ENCODE measurements at regions not wholly inside any gene's neighbourhood (a gene's known extent, or its start where the extent isn't known, plus 50 kb on each side); places are given as distances from the start of the nearest gene placed in this dataset.

DNA sequence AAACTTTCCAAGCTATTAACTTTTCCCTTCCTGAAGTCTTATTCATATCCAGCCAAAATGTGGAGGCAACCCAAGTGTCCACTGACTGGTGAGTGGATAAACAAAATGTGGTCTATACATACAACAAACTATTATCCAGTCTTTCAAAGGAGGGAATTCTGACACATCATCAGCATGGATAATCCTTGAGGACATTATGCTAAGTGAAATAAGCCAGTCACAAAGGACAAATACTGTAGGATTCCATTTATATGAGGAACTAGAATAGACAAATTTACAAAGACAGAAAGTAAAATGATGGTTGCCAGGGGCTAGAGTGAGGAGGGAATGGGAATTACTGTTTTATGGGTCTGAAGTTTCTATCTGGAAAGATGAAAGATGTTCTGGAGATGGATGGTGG, 178.7 kb upstream of the PITX2 start:
- H3K9ac ChIP-seq (ENCODE audit: low read length): no peak overlapping the region
- no peak overlapping the region for H3K4me3 ChIP-seq (ENCODE audit: insufficient read depth, low read length, poor library complexity, severe bottlenecking)
- H3K9me2 ChIP-seq (replicated peaks; ENCODE audit: insufficient read depth, low read length): no peaks in the 10 kb centered on the region
- no peaks in the 10 kb centered on the region for H3K27me3 ChIP-seq (ENCODE audit: low read length)
- no peak overlapping the region for H3K4me2 ChIP-seq (ENCODE audit: low read depth, low read length, poor library complexity, severe bottlenecking)
- no peaks in the 10 kb centered on the region for H3K79me2 ChIP-seq (ENCODE audit: insufficient read depth, low read length)
- no peaks in the 10 kb centered on the region for H4K20me1 ChIP-seq (ENCODE audit: low read depth, low read length)
- no peak for TF ChIP-seq EZH2phosphoT487 (conservative IDR thresholded peaks at IDR 0.05; ENCODE audit: low read length)
- TF ChIP-seq, protein P1, sequence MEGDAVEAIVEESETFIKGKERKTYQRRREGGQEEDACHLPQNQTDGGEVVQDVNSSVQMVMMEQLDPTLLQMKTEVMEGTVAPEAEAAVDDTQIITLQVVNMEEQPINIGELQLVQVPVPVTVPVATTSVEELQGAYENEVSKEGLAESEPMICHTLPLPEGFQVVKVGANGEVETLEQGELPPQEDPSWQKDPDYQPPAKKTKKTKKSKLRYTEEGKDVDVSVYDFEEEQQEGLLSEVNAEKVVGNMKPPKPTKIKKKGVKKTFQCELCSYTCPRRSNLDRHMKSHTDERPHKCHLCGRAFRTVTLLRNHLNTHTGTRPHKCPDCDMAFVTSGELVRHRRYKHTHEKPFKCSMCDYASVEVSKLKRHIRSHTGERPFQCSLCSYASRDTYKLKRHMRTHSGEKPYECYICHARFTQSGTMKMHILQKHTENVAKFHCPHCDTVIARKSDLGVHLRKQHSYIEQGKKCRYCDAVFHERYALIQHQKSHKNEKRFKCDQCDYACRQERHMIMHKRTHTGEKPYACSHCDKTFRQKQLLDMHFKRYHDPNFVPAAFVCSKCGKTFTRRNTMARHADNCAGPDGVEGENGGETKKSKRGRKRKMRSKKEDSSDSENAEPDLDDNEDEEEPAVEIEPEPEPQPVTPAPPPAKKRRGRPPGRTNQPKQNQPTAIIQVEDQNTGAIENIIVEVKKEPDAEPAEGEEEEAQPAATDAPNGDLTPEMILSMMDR (IDR thresholded peaks at IDR 0.05; ENCODE audit: insufficient read depth, low read length, poor library complexity, severe bottlenecking): no peak
- H3F3A ChIP-seq (ENCODE audit: insufficient read depth): no peaks in the 10 kb centered on the region
- H3K9me3 ChIP-seq (ENCODE audit: insufficient read depth, low read length): no peaks in the 10 kb centered on the region
- no peak overlapping the region for H2AFZ ChIP-seq (ENCODE audit: low read depth, low read length, severe bottlenecking)
- H3K27ac ChIP-seq (ENCODE audit: low read depth, low read length): no peak overlapping the region
- no peaks in the 10 kb centered on the region for H3K36me3 ChIP-seq (ENCODE audit: low read length)

DNA sequence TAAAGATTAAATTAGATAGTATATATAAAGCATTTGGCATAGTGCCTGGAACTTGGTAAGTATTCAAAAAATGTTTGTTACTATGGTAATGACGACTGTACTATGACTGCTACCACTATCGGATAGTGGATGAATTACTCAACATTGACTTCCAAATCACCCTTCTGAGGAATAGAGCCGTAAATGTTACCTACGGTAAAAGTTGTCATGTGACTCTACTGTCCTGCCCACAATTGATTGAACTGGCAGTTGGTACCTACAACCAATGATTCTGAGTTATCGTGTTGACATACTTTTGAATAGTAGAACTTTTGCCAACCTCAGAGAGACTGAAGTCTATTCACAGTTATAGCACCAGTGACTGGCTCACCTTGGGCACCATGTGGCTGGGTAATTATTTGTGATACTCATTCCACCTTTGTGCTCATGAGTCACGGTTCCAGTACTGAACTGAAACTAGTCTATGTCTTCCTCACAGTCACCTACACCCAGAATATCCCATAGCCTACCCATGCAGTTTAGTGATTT, 185.5 kb upstream of the PITX2 start:
- H3K9ac ChIP-seq (ENCODE audit: low read length): no peak overlapping the region
- no peaks in the 10 kb centered on the region for H4K20me1 ChIP-seq (ENCODE audit: low read depth, low read length)
- no peak overlapping the region for H3K4me3 ChIP-seq (ENCODE audit: insufficient read depth, low read length, poor library complexity, severe bottlenecking)
- no peak overlapping the region for H2AFZ ChIP-seq (ENCODE audit: low read depth, low read length, severe bottlenecking)
- H3K4me2 ChIP-seq (ENCODE audit: low read depth, low read length, poor library complexity, severe bottlenecking): no peak overlapping the region
- no peaks in the 10 kb centered on the region for H3K36me3 ChIP-seq (ENCODE audit: low read length)
- no peak for TF ChIP-seq EZH2phosphoT487 (conservative IDR thresholded peaks at IDR 0.05; ENCODE audit: low read length)
- TF ChIP-seq, protein P1 (IDR thresholded peaks at IDR 0.05; ENCODE audit: insufficient read depth, low read length, poor library complexity, severe bottlenecking): no peak
- H3K9me2 ChIP-seq (replicated peaks; ENCODE audit: insufficient read depth, low read length): no peaks in the 10 kb centered on the region
- no peaks in the 10 kb centered on the region for H3K79me2 ChIP-seq (ENCODE audit: insufficient read depth, low read length)
- no peaks in the 10 kb centered on the region for H3K27me3 ChIP-seq (ENCODE audit: low read length)
- H3K9me3 ChIP-seq (ENCODE audit: insufficient read depth, low read length): no peaks in the 10 kb centered on the region
- no peak overlapping the region for H3K27ac ChIP-seq (ENCODE audit: low read depth, low read length)
- H3F3A ChIP-seq (ENCODE audit: insufficient read depth): no peaks in the 10 kb centered on the region

DNA sequence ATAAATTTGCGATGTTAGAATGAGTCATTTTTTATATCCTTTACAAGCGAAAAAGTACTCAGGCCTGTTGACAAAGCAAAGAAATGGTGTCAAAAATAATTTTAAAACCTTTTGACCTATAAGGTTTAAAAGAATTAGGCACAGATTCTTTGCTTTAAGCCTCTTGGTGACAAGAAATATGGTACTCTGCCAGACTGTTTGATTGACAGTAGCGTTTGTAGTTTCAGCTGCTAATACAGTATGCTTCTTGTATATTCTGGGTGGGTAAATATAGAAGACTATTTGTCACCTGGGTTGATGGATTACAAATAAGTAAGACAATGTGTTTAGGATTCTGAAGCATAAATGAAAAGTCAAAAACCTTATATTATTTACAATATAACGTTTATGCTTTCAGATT, 193.1 kb upstream of the PITX2 start:
- no peak overlapping the region for H3K27ac ChIP-seq (ENCODE audit: low read depth, low read length)
- H4K20me1 ChIP-seq (ENCODE audit: low read depth, low read length): no peaks in the 10 kb centered on the region
- no peaks in the 10 kb centered on the region for H3K9me2 ChIP-seq (replicated peaks; ENCODE audit: insufficient read depth, low read length)
- H3K36me3 ChIP-seq (ENCODE audit: low read length): no peaks in the 10 kb centered on the region
- no peaks in the 10 kb centered on the region for H3K27me3 ChIP-seq (ENCODE audit: low read length)
- no peak overlapping the region for H3K4me3 ChIP-seq (ENCODE audit: insufficient read depth, low read length, poor library complexity, severe bottlenecking)
- no peaks in the 10 kb centered on the region for H3K9me3 ChIP-seq (ENCODE audit: insufficient read depth, low read length)
- no peak overlapping the region for H2AFZ ChIP-seq (ENCODE audit: low read depth, low read length, severe bottlenecking)
- H3K4me2 ChIP-seq (ENCODE audit: low read depth, low read length, poor library complexity, severe bottlenecking): no peak overlapping the region
- H3K9ac ChIP-seq (ENCODE audit: low read length): no peak overlapping the region
- H3K79me2 ChIP-seq (ENCODE audit: insufficient read depth, low read length): no peaks in the 10 kb centered on the region
- TF ChIP-seq EZH2phosphoT487 (conservative IDR thresholded peaks at IDR 0.05; ENCODE audit: low read length): no peak
- TF ChIP-seq, protein P1 (IDR thresholded peaks at IDR 0.05; ENCODE audit: insufficient read depth, low read length, poor library complexity, severe bottlenecking): no peak
- H3F3A ChIP-seq (ENCODE audit: insufficient read depth): no peaks in the 10 kb centered on the region
